Fibroblast of mammary gland (primary cell): ENCODE measurements at regions not wholly inside any gene's neighbourhood (a gene's known extent, or its start where the extent isn't known, plus 50 kb on each side); places are given as distances from the start of the nearest gene placed in this dataset.

Experiments used
- DNase-seq: peaks from one replicate; pipeline ENCODE4 v3.0.0-alpha.2; 2010; ENCODE audit warnings: low read depth
- H3K4me3 ChIP-seq: 2 replicates; pipeline ENCODE4 v1.5.1; 2011; ENCODE audit warnings: low read depth, mild to moderate bottlenecking, low read length, moderate library complexity; ENCODE audit not compliant: control insufficient read depth
- TF ChIP-seq, protein P1 (sequence below): conservative IDR thresholded peaks from 2 replicates; pipeline ENCODE4 v1.5.1; 2011; ENCODE audit warnings: low read depth, low read length, inconsistent platforms; ENCODE audit not compliant: control insufficient read depth, insufficient read depth

DNA sequence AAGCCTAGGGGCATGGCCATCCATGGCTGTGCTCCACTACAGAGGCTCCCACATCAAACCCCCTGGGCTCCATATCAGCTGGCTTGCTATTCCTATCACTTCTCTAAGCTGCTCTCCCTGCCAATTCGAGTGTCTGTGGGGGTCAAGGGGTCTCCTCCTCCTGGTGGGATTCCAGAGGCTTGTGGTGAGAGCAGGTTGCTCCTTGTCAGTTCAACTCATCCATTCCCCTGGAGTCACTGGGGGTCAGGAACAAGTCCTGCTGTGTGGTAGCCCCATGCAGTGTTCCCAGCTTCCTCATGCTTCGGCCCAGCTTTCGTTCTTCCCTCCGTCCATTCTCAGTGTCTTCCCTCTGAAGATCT, 86.6 kb upstream of the UNC5B start:
- DNase-seq, result no peak
- TF ChIP-seq, protein P1, sequence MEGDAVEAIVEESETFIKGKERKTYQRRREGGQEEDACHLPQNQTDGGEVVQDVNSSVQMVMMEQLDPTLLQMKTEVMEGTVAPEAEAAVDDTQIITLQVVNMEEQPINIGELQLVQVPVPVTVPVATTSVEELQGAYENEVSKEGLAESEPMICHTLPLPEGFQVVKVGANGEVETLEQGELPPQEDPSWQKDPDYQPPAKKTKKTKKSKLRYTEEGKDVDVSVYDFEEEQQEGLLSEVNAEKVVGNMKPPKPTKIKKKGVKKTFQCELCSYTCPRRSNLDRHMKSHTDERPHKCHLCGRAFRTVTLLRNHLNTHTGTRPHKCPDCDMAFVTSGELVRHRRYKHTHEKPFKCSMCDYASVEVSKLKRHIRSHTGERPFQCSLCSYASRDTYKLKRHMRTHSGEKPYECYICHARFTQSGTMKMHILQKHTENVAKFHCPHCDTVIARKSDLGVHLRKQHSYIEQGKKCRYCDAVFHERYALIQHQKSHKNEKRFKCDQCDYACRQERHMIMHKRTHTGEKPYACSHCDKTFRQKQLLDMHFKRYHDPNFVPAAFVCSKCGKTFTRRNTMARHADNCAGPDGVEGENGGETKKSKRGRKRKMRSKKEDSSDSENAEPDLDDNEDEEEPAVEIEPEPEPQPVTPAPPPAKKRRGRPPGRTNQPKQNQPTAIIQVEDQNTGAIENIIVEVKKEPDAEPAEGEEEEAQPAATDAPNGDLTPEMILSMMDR, result no peak
- no peak overlapping the region for H3K4me3 ChIP-seq

DNA sequence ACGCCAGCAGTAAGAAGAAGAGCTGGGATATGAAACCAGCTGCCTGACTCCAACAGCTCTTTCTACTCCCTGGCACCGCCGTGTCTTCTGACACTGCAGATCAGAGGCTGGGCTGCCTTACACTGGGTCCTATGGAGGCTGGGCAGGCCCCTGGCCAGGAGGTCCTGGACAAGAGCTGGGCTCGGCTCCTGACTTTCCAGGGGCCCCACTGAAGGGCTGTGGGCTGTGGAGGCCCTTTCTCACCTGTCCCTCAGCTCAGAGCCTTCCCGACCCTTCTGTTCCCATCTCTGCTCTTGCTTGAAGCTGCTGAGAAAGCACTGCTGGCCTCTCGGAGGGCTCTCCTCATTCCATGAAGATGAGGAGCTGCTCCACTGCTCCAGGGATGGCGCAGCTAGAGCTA, 85.9 kb upstream of the UNC5B start:
- no peak overlapping the region for H3K4me3 ChIP-seq
- TF ChIP-seq, protein P1, result no peak
- no peak for DNase-seq

DNA sequence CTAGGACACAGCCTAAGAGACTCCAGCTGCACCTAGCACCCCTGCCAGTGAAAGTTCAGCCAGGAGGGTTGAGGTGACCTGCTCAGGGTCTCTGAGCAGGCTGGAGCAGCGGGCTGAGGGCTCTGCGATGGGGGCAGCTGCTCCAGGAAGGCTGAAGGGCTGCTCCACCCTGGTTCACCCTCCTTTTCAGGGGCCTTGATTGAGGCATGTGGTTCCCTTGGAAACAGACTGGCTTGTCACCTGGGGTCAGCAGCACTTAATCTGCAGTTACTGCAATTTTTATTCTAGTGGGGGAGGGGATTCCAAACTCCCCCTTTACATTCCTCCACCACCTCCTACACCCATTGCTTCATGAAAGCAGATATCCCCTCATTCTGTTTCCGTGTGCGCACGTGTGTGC, 85.3 kb upstream of the UNC5B start:
- TF ChIP-seq, protein P1, result no peak
- no peak for DNase-seq
- H3K4me3 ChIP-seq, result no peak overlapping the region

DNA sequence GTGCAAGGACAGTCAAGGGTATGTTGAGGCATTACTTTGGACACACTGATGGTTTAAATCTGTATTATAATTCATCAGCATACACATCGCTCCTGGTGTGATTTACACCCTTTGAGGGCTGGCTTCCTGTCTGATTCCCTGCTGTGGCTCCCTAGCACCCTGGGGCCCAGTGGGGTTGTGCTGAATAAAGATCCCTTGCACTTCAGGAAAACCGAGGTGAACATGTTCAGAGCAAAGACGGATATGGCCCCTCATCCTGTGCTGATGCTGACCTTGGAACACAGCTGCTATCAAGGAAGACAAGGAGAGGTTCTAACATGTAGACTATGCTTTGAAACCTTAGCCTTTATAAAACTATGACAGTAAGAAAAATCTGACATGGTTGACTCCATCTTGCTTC, 84.6 kb upstream of the UNC5B start:
- no peak overlapping the region for H3K4me3 ChIP-seq
- no peak for DNase-seq
- TF ChIP-seq, protein P1, result no peak

DNA sequence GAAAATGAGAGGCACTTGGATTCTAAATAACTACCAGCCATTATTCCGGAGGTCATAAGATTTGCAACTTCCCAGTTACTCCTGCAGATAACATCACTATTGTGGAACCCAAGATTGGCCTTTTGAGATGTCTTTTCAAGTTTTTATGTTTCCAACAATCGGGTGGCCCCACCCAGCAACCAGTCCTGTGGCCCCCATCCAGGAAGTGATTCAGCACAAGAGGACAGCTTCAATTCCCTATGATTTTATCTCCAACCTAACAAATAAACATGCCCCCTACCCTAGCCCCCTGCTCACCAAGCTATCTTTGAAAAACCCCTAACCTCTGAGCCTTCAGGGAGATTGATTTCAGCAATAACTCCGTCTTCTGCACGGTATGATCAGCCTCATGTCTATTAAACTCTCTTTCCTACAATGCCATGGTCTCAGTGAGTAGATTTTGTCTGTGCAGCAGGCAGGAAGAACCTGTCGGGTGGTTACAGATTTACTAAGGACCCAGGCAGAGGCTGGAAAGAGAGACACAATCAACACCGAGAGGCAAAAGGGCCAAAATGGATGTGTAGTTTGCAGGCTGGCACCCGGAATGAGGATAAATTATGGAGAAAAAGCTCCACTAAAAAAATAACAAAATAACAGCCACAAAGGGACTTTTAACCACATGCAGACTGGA, 83.9 kb upstream of the UNC5B start:
- DNase-seq, result peak; percentile 8
- TF ChIP-seq, protein P1, result no peak
- no peak overlapping the region for H3K4me3 ChIP-seq

DNA sequence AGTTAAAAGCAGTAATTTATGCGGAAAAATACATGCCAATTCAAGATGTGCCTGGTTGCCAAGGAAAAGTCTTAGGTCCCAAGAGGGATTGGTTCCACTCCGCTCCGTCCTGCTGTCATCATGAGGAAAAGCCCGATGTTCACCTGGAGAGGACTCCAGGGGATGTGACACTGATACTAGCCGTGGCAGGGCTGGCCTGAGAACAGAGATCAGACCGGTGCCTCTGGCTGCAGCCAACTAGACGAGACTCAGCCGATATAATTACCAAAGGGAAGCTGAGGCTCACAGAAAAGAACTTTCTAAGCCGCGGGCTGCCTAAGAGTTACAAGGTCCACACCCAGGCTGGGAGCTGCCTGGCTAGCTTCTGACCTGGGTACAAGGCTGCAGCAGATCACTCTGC, 81.3 kb upstream of the UNC5B start:
- no peak for DNase-seq
- TF ChIP-seq, protein P1, result no peak
- H3K4me3 ChIP-seq, result no peak overlapping the region
